Esophagus squamous epithelium (tissue), 4 donors: ENCODE measurements at regions not wholly inside any gene's neighbourhood (a gene's known extent, or its start where the extent isn't known, plus 50 kb on each side); places are given as distances from the start of the nearest gene placed in this dataset.

Experiments used
- POLR2A ChIP-seq, 4 donors: fragments of 450-650 bp; IDR thresholded peaks; one replicate each; pipeline ENCODE4 v1.6.1; 2017; ENCODE audit warnings: antibody characterized with exemption in 4 of 4, mild to moderate bottlenecking in 4 of 4, moderate library complexity in 3 of 4
- TF ChIP-seq, protein P1 (sequence below), 6 experiments: fragments of 450-650 bp in 4 of 6; fragments of 200-600 bp in 2 of 6; sonication (generic) in 2 of 6; IDR thresholded peaks; one replicate each; pipeline ENCODE4 v1.5.1; 2016 to 2019; ENCODE audit warnings: antibody characterized with exemption in 6 of 6, mild to moderate bottlenecking in 4 of 6, moderate library complexity in 4 of 6

DNA sequence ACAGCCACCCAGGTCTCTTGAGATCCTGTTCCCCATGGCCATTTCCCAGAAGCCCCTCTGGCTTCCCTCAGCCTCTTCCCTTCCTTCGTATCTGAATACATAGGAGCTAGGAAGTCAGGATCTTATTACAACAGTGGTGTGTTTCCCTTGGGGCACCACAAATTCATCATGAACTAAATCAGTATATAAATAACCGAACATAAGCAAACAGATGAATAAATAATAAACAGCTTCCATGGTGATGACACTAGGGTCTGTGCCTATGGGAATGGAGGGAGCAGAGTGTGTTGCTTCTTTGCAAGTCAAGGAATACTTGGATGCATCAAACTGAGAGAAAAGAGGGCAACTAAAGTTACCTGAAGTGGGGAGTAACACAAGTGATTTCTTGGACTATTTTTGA lies 527.6 kb downstream of the LMO7 start:
- TF ChIP-seq POLR2A (IDR thresholded peaks at IDR 0.05), result no peak
- TF ChIP-seq, protein P1, sequence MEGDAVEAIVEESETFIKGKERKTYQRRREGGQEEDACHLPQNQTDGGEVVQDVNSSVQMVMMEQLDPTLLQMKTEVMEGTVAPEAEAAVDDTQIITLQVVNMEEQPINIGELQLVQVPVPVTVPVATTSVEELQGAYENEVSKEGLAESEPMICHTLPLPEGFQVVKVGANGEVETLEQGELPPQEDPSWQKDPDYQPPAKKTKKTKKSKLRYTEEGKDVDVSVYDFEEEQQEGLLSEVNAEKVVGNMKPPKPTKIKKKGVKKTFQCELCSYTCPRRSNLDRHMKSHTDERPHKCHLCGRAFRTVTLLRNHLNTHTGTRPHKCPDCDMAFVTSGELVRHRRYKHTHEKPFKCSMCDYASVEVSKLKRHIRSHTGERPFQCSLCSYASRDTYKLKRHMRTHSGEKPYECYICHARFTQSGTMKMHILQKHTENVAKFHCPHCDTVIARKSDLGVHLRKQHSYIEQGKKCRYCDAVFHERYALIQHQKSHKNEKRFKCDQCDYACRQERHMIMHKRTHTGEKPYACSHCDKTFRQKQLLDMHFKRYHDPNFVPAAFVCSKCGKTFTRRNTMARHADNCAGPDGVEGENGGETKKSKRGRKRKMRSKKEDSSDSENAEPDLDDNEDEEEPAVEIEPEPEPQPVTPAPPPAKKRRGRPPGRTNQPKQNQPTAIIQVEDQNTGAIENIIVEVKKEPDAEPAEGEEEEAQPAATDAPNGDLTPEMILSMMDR (IDR thresholded peaks at IDR 0.05), result no peak
